ENCODE measurements at regions not wholly inside any gene's neighbourhood (a gene's known extent, or its start where the extent isn't known, plus 50 kb on each side); places are given as distances from the start of the nearest gene placed in this dataset.

GRCh38 chr2:21429747-21430146, 306.0 kb downstream of the TDRD15 start:
- H3K9me3 Mint-ChIP-seq: peaks cover 30% of the 10 kb centered on the region
- CTCF ChIA-PET: no interaction called here
- ATAC-seq: no peak

GRCh38 chr2:21431078-21431477, 307.3 kb downstream of the TDRD15 start:
- no peak for ATAC-seq
- H3K27me3 Mint-ChIP-seq (ENCODE audit: low read depth): no peaks in the 10 kb centered on the region

More at GRCh38 chr2:21429747-21430146, 306.0 kb downstream of the TDRD15 start:
- Mint-ChIP-seq H3K4me3 (no peak overlapping the region), H3K4me1 (peaks cover 7% of the 10 kb centered on the region), H3K27ac (no peak overlapping the region), H3K27me3 (ENCODE audit: low read depth) (no peaks in the 10 kb centered on the region), H3K36me3 (peaks cover 5% of the 10 kb centered on the region; the same call in 1 of the 2 replicates)
- TF ChIP-seq ETV6 (CRISPR knock-in tag; IDR thresholded peaks at IDR 0.05) (no peak), CREM (CRISPR knock-in tag; IDR thresholded peaks at IDR 0.05) (no peak)
- no peak for DNase-seq (ENCODE audit: low spot score)
- POLR2A ChIA-PET: no interaction called here

More at GRCh38 chr2:21431078-21431477, 307.3 kb downstream of the TDRD15 start:
- peaks cover 7% of the 10 kb centered on the region for H3K4me1 Mint-ChIP-seq
- peaks cover 30% of the 10 kb centered on the region for H3K9me3 Mint-ChIP-seq
- no peak for TF ChIP-seq ZBTB43 (CRISPR knock-in tag; IDR thresholded peaks at IDR 0.05)
- no peak for TF ChIP-seq ZNF423 (CRISPR knock-in tag; IDR thresholded peaks at IDR 0.05)
- TF ChIP-seq TP53 (CRISPR knock-in tag; IDR thresholded peaks at IDR 0.05): no peak
- TF ChIP-seq OVOL2 (CRISPR knock-in tag; IDR thresholded peaks at IDR 0.05; ENCODE audit: borderline replicate concordance): no peak
- no peak for TF ChIP-seq RORB (CRISPR knock-in tag; IDR thresholded peaks at IDR 0.05)
- TF ChIP-seq NFYB (CRISPR knock-in tag; conservative IDR thresholded peaks at IDR 0.05; ENCODE audit: low read depth): no peak
- TF ChIP-seq ETV6 (CRISPR knock-in tag; IDR thresholded peaks at IDR 0.05): no peak
- no peak for TF ChIP-seq FOXP4 (CRISPR knock-in tag; IDR thresholded peaks at IDR 0.05)
- no peak for TF ChIP-seq ZNF219 (CRISPR knock-in tag; IDR thresholded peaks at IDR 0.05; ENCODE audit: borderline replicate concordance)
- no peak for TF ChIP-seq HMGA2 (CRISPR knock-in tag; IDR thresholded peaks at IDR 0.05)
- no peak for TF ChIP-seq GRHL2 (CRISPR knock-in tag; IDR thresholded peaks at IDR 0.05; ENCODE audit: insufficient replicate concordance, severe bottlenecking)
- no peak for TF ChIP-seq NR2C2 (CRISPR knock-in tag; IDR thresholded peaks at IDR 0.05)
- TF ChIP-seq NFATC4 (CRISPR knock-in tag; IDR thresholded peaks at IDR 0.05): no peak
- no peak for TF ChIP-seq ARID4B (CRISPR knock-in tag; IDR thresholded peaks at IDR 0.05; ENCODE audit: borderline replicate concordance)
- no peak for TF ChIP-seq SOX15 (CRISPR knock-in tag; IDR thresholded peaks at IDR 0.05)
- TF ChIP-seq IRF1 (CRISPR knock-in tag; IDR thresholded peaks at IDR 0.05): no peak
- no peak for TF ChIP-seq CTCF (IDR thresholded peaks at IDR 0.05)
- CTCF ChIA-PET: interaction anchor here (1.4 kb wide), 1 partner anchor 9 kb away, joined by 6 read pairs; no protein-coding TSS in a partner anchor
- H3K36me3 Mint-ChIP-seq: peaks cover 5% of the 10 kb centered on the region; the same call in 1 of the 2 replicates
- no peak for DNase-seq (ENCODE audit: low spot score)
- H3K4me3 Mint-ChIP-seq: no peak overlapping the region
- POLR2A ChIA-PET: no interaction called here
- H3K27ac Mint-ChIP-seq: no peak overlapping the region

Data from WTC11 (cell line).